Small intestine (tissue), 7 donors: ENCODE measurements at regions not wholly inside any gene's neighbourhood (a gene's known extent, or its start where the extent isn't known, plus 50 kb on each side); places are given as distances from the start of the nearest gene placed in this dataset.
"Not testable (repeated sequence)": the region's sequence is repeated elsewhere in the genome, so short reads cannot be mapped to it uniquely, and the experiment has no call there.

Experiments used
- DNase-seq, 2 donors: peaks; one replicate each; pipeline versions ENCODE4 v3.0.0 to v3.0.0-alpha.2; 2013
- FAIRE-seq: peaks from 2 replicates; lab custom pipeline; 2012; peaks lifted over from hg19 to GRCh38; lab: Jason Lieb, UNC
- H3K27ac ChIP-seq, 3 donors: one replicate each; pipeline ENCODE4 v1.5.1; 2013; ENCODE audit warnings: low read length in 2 of 3, mild to moderate bottlenecking in 2 of 3, control low read depth in 1 of 3, inconsistent platforms in 1 of 3, low read depth in 1 of 3, moderate library complexity in 1 of 3
- H3K27me3 ChIP-seq, 3 donors: one replicate each; pipeline ENCODE4 v1.6.1; 2013; ENCODE audit warnings: low read length in 3 of 3, inconsistent platforms in 1 of 3; ENCODE audit not compliant: control insufficient read depth in 3 of 3, insufficient read depth in 3 of 3
- H3K36me3 ChIP-seq, 3 donors: one replicate each; pipeline ENCODE4 v1.6.1; 2013; ENCODE audit warnings: low read length in 3 of 3, inconsistent platforms in 1 of 3, low read depth in 1 of 3, mild to moderate bottlenecking in 1 of 3, moderate library complexity in 1 of 3; ENCODE audit not compliant: control insufficient read depth in 3 of 3, insufficient read depth in 2 of 3
- H3K4me1 ChIP-seq, 3 donors: one replicate each; pipeline ENCODE4 v1.6.1; 2013; ENCODE audit warnings: low read length in 2 of 3, inconsistent platforms in 1 of 3, low read depth in 1 of 3, mild to moderate bottlenecking in 1 of 3, moderate library complexity in 1 of 3; ENCODE audit not compliant: control insufficient read depth in 3 of 3, insufficient read depth in 2 of 3
- H3K4me3 ChIP-seq, 3 donors: one replicate each; pipeline ENCODE4 v1.5.1; 2013; ENCODE audit warnings: low read length in 3 of 3, control low read depth in 1 of 3, inconsistent platforms in 1 of 3, low read depth in 1 of 3, mild to moderate bottlenecking in 1 of 3, moderate library complexity in 1 of 3
- H3K9me3 ChIP-seq, 2 donors: one replicate each; pipeline ENCODE4 v1.6.1; 2013; ENCODE audit warnings: low read depth in 1 of 2, low read length in 1 of 2; ENCODE audit not compliant: control insufficient read depth in 2 of 2, insufficient read depth in 1 of 2
- WGBS, 3 donors: extraction: QIAGEN DNeasy Blood & Tissue Kit; methylation state at CpG; one replicate each; pipeline ENCODE4 v1.1.7; 2013; 5-methylcytosine and 5-hydroxymethylcytosine counted together
- donor health status: healthy with polysubstance abuse.
- donor health status: control.
- donor health status: control.
- donor health status: Bipolar disorder and iron deficiency.
- donor health status: healthy.

GRCh38 chr12:31219521-31219920, 106.4 kb downstream of the SINHCAF start:
- DNase-seq = no peak
- WGBS, 3 donors = 88 to 92% (median 92%) methylated on average over 9 of the region's 9 CpGs

GRCh38 chr12:31220061-31220460, 105.9 kb downstream of the SINHCAF start:
- no peak for DNase-seq
- Histone ChIP-seq H3K4me1 (no peaks in the 10 kb centered on the region), H3K4me3 (no peak overlapping the region), H3K36me3 (no peaks in the 10 kb centered on the region), H3K27ac (no peak overlapping the region), H3K9me3 (no peaks in the 10 kb centered on the region), H3K27me3 (no peaks in the 10 kb centered on the region)
- 44 to 62% (median 57%) methylated on average over 7 of the region's 7 CpGs for WGBS, 3 donors
- no peak for FAIRE-seq

More at GRCh38 chr12:31219521-31219920, 106.4 kb downstream of the SINHCAF start:
- H3K9me3 ChIP-seq = no peaks in the 10 kb centered on the region
- no peaks in the 10 kb centered on the region for H3K36me3 ChIP-seq
- H3K27ac ChIP-seq = no peak overlapping the region
- no peaks in the 10 kb centered on the region for H3K27me3 ChIP-seq
- FAIRE-seq = no peak
- H3K4me1 ChIP-seq = no peaks in the 10 kb centered on the region
- H3K4me3 ChIP-seq = no peak overlapping the region

DNA sequence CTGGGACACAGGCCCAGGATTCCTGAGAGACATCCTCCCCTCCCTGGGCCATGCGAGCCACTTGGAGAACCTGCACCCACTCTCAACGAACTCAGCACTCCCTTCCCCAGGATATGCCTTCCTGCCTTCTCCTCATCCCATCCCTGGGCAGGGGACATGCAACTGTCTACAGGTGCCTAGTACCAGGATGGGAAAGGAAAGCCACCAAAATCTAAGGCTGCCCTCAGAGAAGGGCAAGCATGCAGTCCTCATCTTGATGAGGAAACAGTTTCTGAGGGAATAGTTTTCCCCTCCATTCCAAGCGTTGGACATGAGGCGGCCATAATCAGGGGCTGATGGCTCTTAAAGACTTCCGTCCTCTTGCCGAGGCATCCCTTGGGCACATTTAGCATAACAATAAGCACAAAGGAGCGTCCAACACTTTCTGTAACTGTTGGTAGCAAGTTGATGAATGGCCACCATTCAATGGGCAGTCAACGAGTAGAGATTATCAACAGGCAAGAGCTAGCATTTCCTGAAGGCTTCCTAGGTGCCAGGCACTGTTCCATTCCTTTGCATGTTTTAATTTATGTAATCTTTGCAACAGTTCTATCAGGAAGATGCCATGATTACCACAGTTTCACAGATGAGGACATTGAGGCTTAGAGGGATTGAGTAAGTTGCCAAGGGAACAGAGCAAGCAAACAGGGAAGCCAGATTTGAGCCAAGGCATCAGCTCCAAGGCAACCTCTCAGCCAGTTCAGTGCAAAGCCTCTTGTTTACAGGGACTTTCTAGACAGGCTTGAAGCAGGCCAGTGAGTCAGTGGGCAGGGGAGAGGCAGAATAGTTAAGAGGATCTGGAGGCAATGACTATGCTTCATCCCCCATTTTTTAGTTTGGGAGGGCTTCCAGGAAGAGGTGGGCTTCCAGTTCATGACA, 105.1 kb downstream of the SINHCAF start:
- Histone ChIP-seq H3K4me3 (no peak overlapping the region), H3K36me3 (no peaks in the 10 kb centered on the region), H3K9me3 (no peaks in the 10 kb centered on the region), H3K27ac (peak overlapping the region in 1 of 3 donors; percentile 15), H3K4me1 (no peaks in the 10 kb centered on the region), H3K27me3 (no peaks in the 10 kb centered on the region)
- no peak for FAIRE-seq
- 73 to 81% (median 79%) methylated on average over 8 of the region's 8 CpGs for WGBS, 3 donors
- no peak for DNase-seq

GRCh38 chr12:31221551-31221945, 104.4 kb downstream of the SINHCAF start:
- Histone ChIP-seq H3K4me1 (no peaks in the 10 kb centered on the region), H3K4me3 (no peak overlapping the region), H3K27me3 (no peaks in the 10 kb centered on the region), H3K36me3 (no peaks in the 10 kb centered on the region), H3K9me3 (no peaks in the 10 kb centered on the region), H3K27ac (peak overlapping the region in 1 of 3 donors; percentile 15)
- FAIRE-seq (no peak), DNase-seq (no peak)
- 68 to 74% (median 73%) methylated on average over 10 of the region's 10 CpGs for WGBS, 3 donors

GRCh38 chr12:31222620-31223222, 103.2 kb downstream of the SINHCAF start:
- 70 to 85% (median 80%) methylated on average over 8 of the region's 8 CpGs for WGBS, 3 donors
- DNase-seq (no peak), FAIRE-seq (no peak)
- Histone ChIP-seq H3K4me3 (no peak overlapping the region), H3K27me3 (no peaks in the 10 kb centered on the region), H3K36me3 (no peaks in the 10 kb centered on the region), H3K4me1 (no peaks in the 10 kb centered on the region), H3K9me3 (no peaks in the 10 kb centered on the region), H3K27ac (no peak overlapping the region)

DNA sequence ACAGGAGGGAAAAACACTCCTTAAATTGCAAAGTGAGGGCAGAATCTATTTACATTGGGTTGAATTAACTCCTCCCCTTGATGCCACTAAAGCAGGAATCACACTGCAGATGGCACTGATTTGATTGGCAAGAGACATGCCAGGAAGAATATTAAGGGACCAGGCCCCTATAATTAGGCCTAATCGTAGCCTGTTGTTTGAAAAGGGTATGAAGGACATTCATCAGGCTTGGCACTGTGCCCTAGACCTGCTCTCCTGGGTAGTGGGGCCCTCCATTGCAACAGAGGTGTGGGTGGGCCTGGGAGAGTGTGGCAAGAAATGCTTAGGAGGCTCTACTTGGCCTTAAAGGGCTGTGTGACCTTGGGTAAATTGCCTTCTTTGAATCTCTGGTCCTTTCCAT, 102.3 kb downstream of the SINHCAF start:
- 19 to 48% (median 25%) methylated on average over 1 of the region's 1 CpG for WGBS, 3 donors
- FAIRE-seq = not testable (repeated sequence)

DNA sequence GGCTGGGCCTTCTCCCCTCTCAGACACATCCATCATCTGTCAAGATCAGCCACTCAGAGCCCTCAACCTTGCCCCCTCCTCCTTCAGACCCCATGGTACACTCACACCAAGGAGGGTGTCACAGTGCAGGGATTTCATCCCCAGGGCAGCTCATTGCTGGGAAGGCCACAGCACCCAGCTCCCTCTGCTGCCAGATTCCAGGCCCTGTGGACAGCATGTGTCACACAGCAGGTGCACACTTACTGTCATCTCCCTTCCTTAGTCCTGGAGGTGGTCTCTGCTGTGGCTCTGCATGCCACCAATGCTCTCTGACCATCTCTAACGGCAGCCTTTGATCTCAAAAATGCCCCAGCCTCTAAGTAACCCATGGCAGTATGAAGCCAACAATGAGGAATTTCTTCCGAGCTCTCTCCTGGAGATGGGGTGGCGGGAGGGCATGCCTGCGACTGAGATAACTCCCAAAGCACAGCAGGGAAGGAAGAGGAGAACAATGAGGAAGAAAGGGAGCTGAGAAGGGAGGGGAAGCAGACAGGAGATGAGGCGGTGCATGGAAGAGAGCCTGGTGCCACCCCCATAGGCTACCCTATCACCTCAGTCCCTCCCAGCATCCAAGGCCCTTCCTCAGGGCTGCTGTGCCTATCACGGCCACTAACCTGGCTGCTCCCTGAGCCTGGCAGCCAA, 101.0 kb downstream of the SINHCAF start:
- no peak overlapping the region for H3K4me3 ChIP-seq
- 73 to 78% (median 75%) methylated on average over 6 of the region's 6 CpGs for WGBS, 3 donors
- no peaks in the 10 kb centered on the region for H3K9me3 ChIP-seq
- FAIRE-seq (no peak), DNase-seq (no peak)
- peaks cover 0 to 13% (median 2%) of the 10 kb centered on the region in 3 donors for H3K4me1 ChIP-seq
- H3K27ac ChIP-seq = no peak overlapping the region
- no peaks in the 10 kb centered on the region for H3K27me3 ChIP-seq
- no peaks in the 10 kb centered on the region for H3K36me3 ChIP-seq

More for the DNA sequence above, 102.3 kb downstream of the SINHCAF start:
- H3K27ac ChIP-seq, H3K4me3 ChIP-seq, H3K9me3 ChIP-seq, DNase-seq, H3K4me1 ChIP-seq, H3K36me3 ChIP-seq, H3K27me3 ChIP-seq: not testable (repeated sequence)
